H1 (cell line): ENCODE measurements at regions not wholly inside any gene's neighbourhood (a gene's known extent, or its start where the extent isn't known, plus 50 kb on each side); places are given as distances from the start of the nearest gene placed in this dataset.

Experiments used
- CTCF ChIA-PET: fragments of 300-600 bp; sonication (Branson Sonifier 250); formaldehyde crosslinking; loops from one replicate; lab custom pipeline; 2021; ENCODE audit not compliant: partially characterized antibody; lab: Charles Lee
- POLR2A ChIA-PET: fragments of 300-600 bp; sonication (Branson Sonifier 250); formaldehyde crosslinking; loops from one replicate; lab custom pipeline; 2021; ENCODE audit warnings: inconsistent platforms; ENCODE audit not compliant: partially characterized antibody; lab: Charles Lee
- DNase-seq, 2 experiments: peaks; one replicate each; pipeline versions ENCODE4 v3.0.0 to v3.0.0-alpha.2; 2010 to 2022; ENCODE audit warnings: low spot score in 2 of 2, low read depth in 1 of 2, mixed read lengths in 1 of 2
- FAIRE-seq: peaks from 2 replicates; lab custom pipeline; 2011; peaks lifted over from hg19 to GRCh38; lab: Jason Lieb, UNC
- H2AFZ ChIP-seq: 2 replicates; pipeline ENCODE4 v1.8.1; 2012; ENCODE audit warnings: low read length, inconsistent platforms
- H2AK5ac ChIP-seq: 2 replicates; pipeline ENCODE4 v1.6.1; 2013; ENCODE audit warnings: low read depth, low read length
- H2BK120ac ChIP-seq: replicated peaks from 2 replicates; pipeline ENCODE3; 2013; ENCODE audit warnings: low read depth, low read length, inconsistent platforms
- H2BK12ac ChIP-seq: 2 replicates; pipeline ENCODE4 v1.6.1; 2013; ENCODE audit warnings: low read depth, low read length
- H2BK15ac ChIP-seq: 2 replicates; pipeline ENCODE4 v1.6.1; 2013; ENCODE audit warnings: low read length
- H2BK20ac ChIP-seq: 2 replicates; pipeline ENCODE4 v1.6.1; 2013; ENCODE audit warnings: low read length
- H2BK5ac ChIP-seq: 2 replicates; pipeline ENCODE4 v1.6.1; 2013; ENCODE audit warnings: low read depth, low read length
- H3K14ac ChIP-seq: 2 replicates; pipeline ENCODE4 v1.6.1; 2013; ENCODE audit warnings: inconsistent platforms; ENCODE audit not compliant: insufficient read length
- H3K18ac ChIP-seq: 2 replicates; pipeline ENCODE4 v1.6.1; 2013; ENCODE audit warnings: low read length; ENCODE audit errors: extremely low read depth
- H3K23ac ChIP-seq: 2 replicates; pipeline ENCODE4 v1.6.1; 2013; ENCODE audit warnings: inconsistent platforms; ENCODE audit not compliant: insufficient read length
- H3K23me2 ChIP-seq: 2 replicates; pipeline ENCODE4 v1.6.1; 2013; ENCODE audit warnings: low read depth, low read length
- H3K27ac ChIP-seq: 2 replicates; pipeline ENCODE4 v1.6.1; 2011; ENCODE audit warnings: low read depth, low read length, inconsistent platforms
- H3K27me3 ChIP-seq, 4 experiments: replicated peaks in 1 of 4; 1 replicate in 1 of 4; 2 replicates in 3 of 4; pipeline versions ENCODE4 v1.6.1 to v1.8.1; 2011 to 2013; ENCODE audit warnings: low read length in 3 of 4, mild to moderate bottlenecking in 3 of 4, inconsistent platforms in 2 of 4, mixed read lengths in 2 of 4, moderate library complexity in 1 of 4; ENCODE audit not compliant: control insufficient read depth in 3 of 4, insufficient read depth in 3 of 4; ENCODE audit errors: extremely low read depth in 1 of 4
- H3K36me3 ChIP-seq, 4 experiments: 2 replicates each; pipeline versions ENCODE4 v1.6.1 to v1.8.1; 2011 to 2013; ENCODE audit warnings: mild to moderate bottlenecking in 4 of 4, low read length in 3 of 4, moderate library complexity in 2 of 4, control low read depth in 1 of 4, inconsistent platforms in 1 of 4; ENCODE audit not compliant: insufficient read depth in 4 of 4, control insufficient read depth in 2 of 4
- H3K4ac ChIP-seq: replicated peaks from 2 replicates; pipeline ENCODE3; 2013; ENCODE audit warnings: low read length, low read depth, mixed read lengths, inconsistent platforms; ENCODE audit not compliant: insufficient read length
- H3K4me1 ChIP-seq, 4 experiments: replicated peaks in 1 of 4; 1 replicate in 1 of 4; 2 replicates in 3 of 4; pipeline versions ENCODE4 v1.6.1 to v1.8.1; 2011 to 2013; ENCODE audit warnings: low read length in 3 of 4, inconsistent platforms in 2 of 4, mixed read lengths in 1 of 4; ENCODE audit not compliant: insufficient read depth in 4 of 4, control insufficient read depth in 3 of 4
- H3K4me2 ChIP-seq, 2 experiments: 2 replicates each; pipeline versions ENCODE4 v1.6.1 to v1.8.1; 2011 to 2013; ENCODE audit warnings: low read depth in 2 of 2, low read length in 2 of 2, control low read depth in 1 of 2, inconsistent platforms in 1 of 2, mild to moderate bottlenecking in 1 of 2; ENCODE audit not compliant: insufficient read depth in 1 of 2
- H3K4me3 ChIP-seq, 4 experiments: fragments of 200-600, 300-600 bp in 1 of 4; sonication (generic), shearing (Covaris generic), sonication (Bioruptor Twin) in 1 of 4; 2 replicates each; pipeline versions ENCODE4 v1.5.1 to v1.8.1; 2011 to 2016; ENCODE audit warnings: low read length in 4 of 4, low read depth in 3 of 4, control low read depth in 2 of 4, inconsistent platforms in 2 of 4, mild to moderate bottlenecking in 2 of 4, mixed read lengths in 1 of 4, moderate library complexity in 1 of 4; ENCODE audit not compliant: insufficient read depth in 2 of 4; ENCODE audit errors: extremely low read depth in 1 of 4
- H3K56ac ChIP-seq: replicated peaks from 2 replicates; pipeline ENCODE3; 2013; ENCODE audit warnings: low read depth, mild to moderate bottlenecking, mixed read lengths, low read length, inconsistent platforms; ENCODE audit not compliant: insufficient read length
- H3K79me1 ChIP-seq: 2 replicates; pipeline ENCODE4 v1.6.1; 2013; ENCODE audit warnings: low read depth, low read length, control low read depth
- H3K79me2 ChIP-seq, 2 experiments: 2 replicates each; pipeline versions ENCODE4 v1.6.1 to v1.8.1; 2012 to 2013; ENCODE audit warnings: low read length in 2 of 2, mild to moderate bottlenecking in 2 of 2, inconsistent platforms in 1 of 2; ENCODE audit not compliant: insufficient read depth in 2 of 2, control insufficient read depth in 1 of 2
- H3K9ac ChIP-seq, 4 experiments: replicated peaks in 1 of 4; 1 replicate in 1 of 4; 2 replicates in 3 of 4; pipeline versions ENCODE4 v1.6.1 to v1.8.1; 2011 to 2013; ENCODE audit warnings: low read depth in 3 of 4, low read length in 3 of 4, control low read depth in 2 of 4, mild to moderate bottlenecking in 2 of 4, moderate library complexity in 2 of 4, inconsistent platforms in 1 of 4; ENCODE audit errors: extremely low read depth in 1 of 4
- H3K9me3 ChIP-seq, 2 experiments: 2 replicates each; pipeline versions ENCODE4 v1.6.1 to v1.8.1; 2012 to 2013; ENCODE audit warnings: mild to moderate bottlenecking in 2 of 2, moderate library complexity in 2 of 2, control low read depth in 1 of 2, inconsistent platforms in 1 of 2, low read depth in 1 of 2, low read length in 1 of 2, mixed read lengths in 1 of 2; ENCODE audit not compliant: insufficient read depth in 2 of 2
- H4K20me1 ChIP-seq, 2 experiments: replicated peaks in 1 of 2; 2 replicates each; pipeline versions ENCODE3 to v1.8.1; 2011 to 2013; ENCODE audit warnings: inconsistent platforms in 2 of 2, low read length in 2 of 2, mild to moderate bottlenecking in 1 of 2; ENCODE audit not compliant: insufficient read depth in 2 of 2, control insufficient read depth in 1 of 2
- H4K5ac ChIP-seq: 2 replicates; pipeline ENCODE4 v1.6.1; 2013; ENCODE audit warnings: low read length, low read depth, mixed read lengths, inconsistent platforms; ENCODE audit not compliant: insufficient read length
- H4K8ac ChIP-seq: 2 replicates; pipeline ENCODE4 v1.8.0; 2013; ENCODE audit warnings: mild to moderate bottlenecking, moderate library complexity, low read length, inconsistent platforms; ENCODE audit not compliant: insufficient read depth; ENCODE audit errors: extremely low read depth
- H4K91ac ChIP-seq: replicated peaks from 2 replicates; pipeline ENCODE3; 2013; ENCODE audit warnings: low read length, mixed read lengths, inconsistent platforms; ENCODE audit not compliant: insufficient read length
- ASH2L ChIP-seq: fragments of 200-600, 300-600 bp; sonication (generic); IDR thresholded peaks from one replicate; pipeline ENCODE4 v1.7.1; 2017; ENCODE audit warnings: low read length
- BACH1 ChIP-seq: IDR thresholded peaks from 2 replicates; pipeline ENCODE4 v1.6.1; 2012; ENCODE audit warnings: low read length, improper control_type of control experiment
- CTCF ChIP-seq, 3 experiments: IDR thresholded peaks; 1 replicate in 2 of 3; 2 replicates in 1 of 3; pipeline versions ENCODE4 v1.5.1 to v1.6.1; 2011; ENCODE audit warnings: low read length in 3 of 3, mild to moderate bottlenecking in 3 of 3, inconsistent platforms in 2 of 3, low read depth in 1 of 3, moderate library complexity in 1 of 3; ENCODE audit not compliant: insufficient read depth in 1 of 3; ENCODE audit errors: control extremely low read depth in 1 of 3
- HDAC6 ChIP-seq: IDR thresholded peaks from one replicate; pipeline ENCODE4 v1.7.1; 2012; ENCODE audit warnings: low read depth, mild to moderate bottlenecking, inconsistent platforms, low read length, moderate library complexity
- KDM1A ChIP-seq: fragments of 200-600, 300-600 bp; sonication (generic); IDR thresholded peaks from 2 replicates; pipeline ENCODE4 v1.7.1; 2016; ENCODE audit warnings: mild to moderate bottlenecking, low read length, borderline replicate concordance
- NANOG ChIP-seq: IDR thresholded peaks from 2 replicates; pipeline ENCODE4 v1.6.1; 2011; ENCODE audit warnings: low read length, low read depth, mild to moderate bottlenecking, inconsistent platforms; ENCODE audit not compliant: insufficient read depth, poor library complexity, severe bottlenecking
- SP1 ChIP-seq: IDR thresholded peaks from 2 replicates; pipeline ENCODE4 v1.6.1; 2011; ENCODE audit warnings: low read depth, low read length
- SP4 ChIP-seq: IDR thresholded peaks from 2 replicates; pipeline ENCODE4 v1.6.1; 2012; ENCODE audit warnings: low read length, inconsistent platforms
- WGBS, 2 experiments: shearing (Covaris generic) in 1 of 2; methylation state at CpG; one replicate each; pipeline versions ENCODE4 v1.1.6 to v1.1.7; 2013 to 2015; ENCODE audit warnings: low lambda C conversion rate in 2 of 2, mixed read lengths in 2 of 2, inconsistent platforms in 1 of 2, low coverage in 1 of 2, missing lambda C conversion rate in 1 of 2; ENCODE audit not compliant: insufficient replicate concordance in 2 of 2, insufficient coverage in 1 of 2, insufficient read length in 1 of 2; ENCODE audit errors: extremely low coverage in 1 of 2, missing lambda C conversion rate in 1 of 2; 5-methylcytosine and 5-hydroxymethylcytosine counted together

GRCh38 chr4:54897590-54897989 is 227.8 kb downstream of the KDR start:
- Histone ChIP-seq H3K23me2 (no peaks in the 10 kb centered on the region; the same call in 1 of the 2 replicates), H3K4me2 (no peak overlapping the region), H3K4ac (no peak overlapping the region), H4K91ac (no peak overlapping the region), H3K14ac (no peak overlapping the region), H3K27me3 (no peaks in the 10 kb centered on the region), H2BK120ac (no peak overlapping the region), H4K5ac (no peak overlapping the region), H3K9me3 (no peaks in the 10 kb centered on the region), H3K36me3 (no peaks in the 10 kb centered on the region), H2BK5ac (no peak overlapping the region), H3K18ac (no peak overlapping the region), H4K20me1 (no peaks in the 10 kb centered on the region), H3K23ac (no peak overlapping the region), H2BK12ac (no peak overlapping the region), H3K56ac (no peak overlapping the region), H2BK15ac (no peak overlapping the region), H2AFZ (no peak overlapping the region), H2AK5ac (no peak overlapping the region), H4K8ac (no peak overlapping the region), H3K4me3 (no peak overlapping the region), H3K9ac (no peak overlapping the region), H2BK20ac (no peak overlapping the region), H3K79me1 (no peaks in the 10 kb centered on the region), H3K27ac (no peak overlapping the region), H3K4me1 (no peaks in the 10 kb centered on the region), H3K79me2 (no peaks in the 10 kb centered on the region)
- ChIA-PET POLR2A (no interaction called here), CTCF (interaction anchor here (1.1 kb wide), 1 partner anchor 111 kb away, joined by 3 read pairs; no protein-coding TSS in a partner anchor)
- no peak for DNase-seq
- TF ChIP-seq SP1 (no peak), BACH1 (no peak), KDM1A (no peak), NANOG (no peak), HDAC6 (no peak), CTCF (IDR thresholded peaks at IDR 0.05; ENCODE audit: control extremely low read depth in 1 of 3, insufficient read depth in 1 of 3, low read depth in 1 of 3, low read length in 3 of 3) (no peak), SP4 (no peak), ASH2L (no peak)
- WGBS, 2 experiments, result 93% methylated on average over 1 of the region's 1 CpG; no CpG with 5 or more reads in 1 of the 2 experiments
- no peak for FAIRE-seq
